H9 (cell line): ENCODE measurements at regions not wholly inside any gene's neighbourhood (a gene's known extent, or its start where the extent isn't known, plus 50 kb on each side); places are given as distances from the start of the nearest gene placed in this dataset.

Experiments used
- DNase-seq: peaks from one replicate; pipeline ENCODE4 v3.0.0-alpha.2; 2017
- H2AFZ ChIP-seq: one replicate; pipeline ENCODE4 v1.6.1; 2013; ENCODE audit warnings: mild to moderate bottlenecking, low read length, control low read depth, moderate library complexity
- H2AK5ac ChIP-seq: 2 replicates; pipeline ENCODE4 v1.6.1; 2013; ENCODE audit warnings: low read length, control low read depth, mixed read lengths; ENCODE audit not compliant: insufficient read length
- H2BK120ac ChIP-seq: one replicate; pipeline ENCODE4 v1.6.1; 2013; ENCODE audit warnings: low read depth, mild to moderate bottlenecking, low read length, control low read depth, inconsistent platforms; ENCODE audit not compliant: poor library complexity, severe bottlenecking
- H2BK12ac ChIP-seq: 2 replicates; pipeline ENCODE4 v1.6.1; 2013; ENCODE audit warnings: low read length, control low read depth, mixed read lengths, low read depth; ENCODE audit not compliant: insufficient read length
- H2BK15ac ChIP-seq: 2 replicates; pipeline ENCODE4 v1.6.1; 2013; ENCODE audit warnings: low read depth, low read length, control low read depth
- H2BK20ac ChIP-seq: one replicate; pipeline ENCODE4 v1.6.1; 2013; ENCODE audit warnings: low read depth, mild to moderate bottlenecking, low read length, control low read depth, inconsistent platforms; ENCODE audit not compliant: poor library complexity, severe bottlenecking
- H2BK5ac ChIP-seq: 2 replicates; pipeline ENCODE4 v1.6.1; 2013; ENCODE audit warnings: low read length, control low read depth, mixed read lengths; ENCODE audit not compliant: insufficient read length
- H3K14ac ChIP-seq: 2 replicates; pipeline ENCODE4 v1.6.1; 2013; ENCODE audit warnings: low read length, control low read depth; ENCODE audit not compliant: insufficient read depth
- H3K18ac ChIP-seq: 2 replicates; pipeline ENCODE4 v1.6.1; 2013; ENCODE audit warnings: low read depth, mild to moderate bottlenecking, mixed read lengths, low read length, control low read depth; ENCODE audit not compliant: insufficient read length
- H3K23ac ChIP-seq: 2 replicates; pipeline ENCODE4 v1.6.1; 2013; ENCODE audit warnings: low read length, control low read depth, mixed read lengths, low read depth; ENCODE audit not compliant: insufficient read length
- H3K23me2 ChIP-seq: 2 replicates; pipeline ENCODE4 v1.6.1; 2013; ENCODE audit warnings: low read depth, mild to moderate bottlenecking, mixed read lengths, low read length, control low read depth; ENCODE audit not compliant: insufficient read length, poor library complexity, severe bottlenecking
- H3K27ac ChIP-seq: 2 replicates; pipeline ENCODE4 v1.5.1; 2013; ENCODE audit warnings: low read length, control low read depth, mixed read lengths, low read depth; ENCODE audit not compliant: insufficient read length
- H3K27me3 ChIP-seq: 2 replicates; pipeline ENCODE4 v1.6.1; 2013; ENCODE audit warnings: low read length, control low read depth, inconsistent platforms; ENCODE audit not compliant: insufficient read depth
- H3K4ac ChIP-seq: 2 replicates; pipeline ENCODE4 v1.6.1; 2013; ENCODE audit warnings: low read depth, mild to moderate bottlenecking, control low read depth, inconsistent platforms, low read length, moderate library complexity
- H3K4me1 ChIP-seq: 2 replicates; pipeline ENCODE4 v1.6.1; 2013; ENCODE audit warnings: low read length, control low read depth, inconsistent platforms; ENCODE audit not compliant: insufficient read depth
- H3K4me2 ChIP-seq: 2 replicates; pipeline ENCODE4 v1.6.1; 2013; ENCODE audit warnings: low read length, control low read depth, mixed read lengths; ENCODE audit not compliant: insufficient read length, insufficient read depth
- H3K56ac ChIP-seq: 2 replicates; pipeline ENCODE4 v1.6.1; 2013; ENCODE audit warnings: low read depth, mild to moderate bottlenecking, mixed read lengths, low read length, control low read depth; ENCODE audit not compliant: insufficient read length
- H3K79me1 ChIP-seq: 2 replicates; pipeline ENCODE4 v1.6.1; 2013; ENCODE audit warnings: low read depth, mild to moderate bottlenecking, moderate library complexity, low read length, control low read depth, inconsistent platforms; ENCODE audit not compliant: insufficient read depth, poor library complexity, severe bottlenecking
- H3K79me2 ChIP-seq: 2 replicates; pipeline ENCODE4 v1.6.1; 2013; ENCODE audit warnings: low read length, control low read depth, inconsistent platforms; ENCODE audit not compliant: insufficient read depth
- H3K9ac ChIP-seq: 2 replicates; pipeline ENCODE4 v1.6.1; 2013; ENCODE audit warnings: low read length, control low read depth, mixed read lengths; ENCODE audit not compliant: insufficient read length; ENCODE audit errors: extremely low read depth
- H3K9me3 ChIP-seq: one replicate; pipeline ENCODE4 v1.6.1; 2013; ENCODE audit warnings: low read depth, low read length, inconsistent platforms; ENCODE audit not compliant: control insufficient read depth
- H3T11ph ChIP-seq: one replicate; pipeline ENCODE4 v1.6.1; 2013; ENCODE audit warnings: mild to moderate bottlenecking, low read length, control low read depth, inconsistent platforms
- H4K20me1 ChIP-seq: one replicate; pipeline ENCODE4 v1.6.1; 2013; ENCODE audit not compliant: control insufficient read depth, insufficient read length, insufficient read depth
- H4K5ac ChIP-seq: 2 replicates; pipeline ENCODE4 v1.6.1; 2013; ENCODE audit warnings: low read depth, mild to moderate bottlenecking, mixed read lengths, low read length, control low read depth; ENCODE audit not compliant: insufficient read length
- H4K8ac ChIP-seq: replicated peaks from 2 replicates; pipeline ENCODE4 v1.6.1; 2013; ENCODE audit warnings: low read length, control low read depth, mixed read lengths, low read depth; ENCODE audit not compliant: insufficient read length
- H4K91ac ChIP-seq: 2 replicates; pipeline ENCODE4 v1.6.1; 2013; ENCODE audit warnings: low read depth, mild to moderate bottlenecking, moderate library complexity, mixed read lengths, low read length, control low read depth; ENCODE audit not compliant: insufficient read length
- H3K27ac Mint-ChIP-seq, 3 experiments: 2 replicates in 2 of 3; 3 replicates in 1 of 3; pipeline ENCODE4 v1.8.0; 2020 to 2021; ENCODE audit warnings: mixed read lengths in 3 of 3, mild to moderate bottlenecking in 1 of 3, moderate library complexity in 1 of 3
- H3K27me3 Mint-ChIP-seq: 2 replicates; pipeline ENCODE4 v1.8.0; 2021; ENCODE audit warnings: low read depth, mild to moderate bottlenecking, moderate library complexity, mixed read lengths
- H3K36me3 Mint-ChIP-seq, 3 experiments: 2 replicates in 2 of 3; 3 replicates in 1 of 3; pipeline ENCODE4 v1.8.0; 2020 to 2021; ENCODE audit warnings: low read depth in 3 of 3, mixed read lengths in 3 of 3; ENCODE audit not compliant: insufficient read depth in 1 of 3
- H3K4me1 Mint-ChIP-seq, 2 experiments: 2 replicates each; pipeline ENCODE4 v1.8.0; 2020; ENCODE audit warnings: mixed read lengths in 2 of 2
- H3K4me3 Mint-ChIP-seq, 2 experiments: 2 replicates in 1 of 2; 3 replicates in 1 of 2; pipeline ENCODE4 v1.8.0; 2020 to 2021; ENCODE audit warnings: mild to moderate bottlenecking in 2 of 2, mixed read lengths in 2 of 2, moderate library complexity in 1 of 2
- H3K9me3 Mint-ChIP-seq, 2 experiments: 2 replicates in 1 of 2; 3 replicates in 1 of 2; pipeline ENCODE4 v1.8.0; 2020; ENCODE audit warnings: mild to moderate bottlenecking in 2 of 2, mixed read lengths in 2 of 2, moderate library complexity in 1 of 2
- WGBS: extraction: QIAGEN DNeasy Blood & Tissue Kit; methylation state at CpG from one replicate; pipeline ENCODE4 v1.1.7; 2013; ENCODE audit warnings: missing lambda C conversion rate, low lambda C conversion rate, mixed read lengths; ENCODE audit not compliant: insufficient read length; ENCODE audit errors: extremely low coverage; 5-methylcytosine and 5-hydroxymethylcytosine counted together
- TF ChIP-seq, protein P1 (sequence below): fragments of 200-600 bp; sonication (generic); conservative IDR thresholded peaks from 3 replicates; pipeline ENCODE4 v1.8.0; 2021; ENCODE audit warnings: antibody characterized with exemption, mild to moderate bottlenecking

DNA sequence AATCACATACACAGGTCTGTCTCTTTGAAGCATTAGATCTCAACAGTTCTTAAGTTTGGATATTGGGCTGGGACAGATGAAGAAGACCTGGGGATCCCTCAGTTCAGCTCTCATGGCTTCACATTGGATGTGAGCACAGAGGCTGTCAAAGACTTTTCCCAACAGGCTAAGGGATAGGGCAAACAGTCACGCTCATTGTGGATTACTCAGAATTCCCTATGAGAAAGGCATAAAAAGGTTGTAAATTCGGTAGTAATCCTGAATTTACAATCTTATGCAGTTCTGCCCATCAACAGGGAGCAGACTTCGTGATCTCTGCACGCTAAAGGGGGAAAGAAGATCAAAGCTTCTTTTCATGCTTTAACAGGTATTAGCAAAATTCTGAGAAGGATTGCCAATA is 448.4 kb downstream of the DAD1 start:
- Histone ChIP-seq H3K27ac (no peak overlapping the region), H2BK20ac (no peak overlapping the region), H2AK5ac (no peak overlapping the region), H2BK5ac (no peak overlapping the region), H4K20me1 (no peaks in the 10 kb centered on the region), H3K18ac (no peak overlapping the region), H2AFZ (no peak overlapping the region), H3K4me2 (no peak overlapping the region), H3K23me2 (no peaks in the 10 kb centered on the region), H3K4ac (no peak overlapping the region), H3K9me3 (no peaks in the 10 kb centered on the region), H3K56ac (no peak overlapping the region), H4K8ac (no peak overlapping the region), H3K79me2 (no peaks in the 10 kb centered on the region), H2BK120ac (no peak overlapping the region), H2BK15ac (no peak overlapping the region), H3K14ac (no peak overlapping the region), H2BK12ac (no peak overlapping the region), H3K27me3 (no peaks in the 10 kb centered on the region), H4K5ac (no peak overlapping the region), H3K9ac (no peak overlapping the region), H4K91ac (no peak overlapping the region), H3K23ac (no peak overlapping the region), H3T11ph (no peak overlapping the region), H3K4me1 (no peaks in the 10 kb centered on the region), H3K79me1 (no peaks in the 10 kb centered on the region)
- peaks cover 4% of the 10 kb centered on the region for H3K27me3 Mint-ChIP-seq
- no CpG with 5 or more reads among the region's 4 CpGs for WGBS
- H3K9me3 Mint-ChIP-seq = peaks cover 2 to 6% of the 10 kb centered on the region in 2 experiments; a peak in 4 of 5 replicates
- H3K4me1 Mint-ChIP-seq = no peaks in the 10 kb centered on the region
- H3K36me3 Mint-ChIP-seq = peaks cover 0 to 3% (median 0%) of the 10 kb centered on the region in 3 experiments; a peak in 2 of 7 replicates
- no peak overlapping the region for H3K4me3 Mint-ChIP-seq
- no peak overlapping the region for H3K27ac Mint-ChIP-seq
- DNase-seq = no peak
- TF ChIP-seq, protein P1, sequence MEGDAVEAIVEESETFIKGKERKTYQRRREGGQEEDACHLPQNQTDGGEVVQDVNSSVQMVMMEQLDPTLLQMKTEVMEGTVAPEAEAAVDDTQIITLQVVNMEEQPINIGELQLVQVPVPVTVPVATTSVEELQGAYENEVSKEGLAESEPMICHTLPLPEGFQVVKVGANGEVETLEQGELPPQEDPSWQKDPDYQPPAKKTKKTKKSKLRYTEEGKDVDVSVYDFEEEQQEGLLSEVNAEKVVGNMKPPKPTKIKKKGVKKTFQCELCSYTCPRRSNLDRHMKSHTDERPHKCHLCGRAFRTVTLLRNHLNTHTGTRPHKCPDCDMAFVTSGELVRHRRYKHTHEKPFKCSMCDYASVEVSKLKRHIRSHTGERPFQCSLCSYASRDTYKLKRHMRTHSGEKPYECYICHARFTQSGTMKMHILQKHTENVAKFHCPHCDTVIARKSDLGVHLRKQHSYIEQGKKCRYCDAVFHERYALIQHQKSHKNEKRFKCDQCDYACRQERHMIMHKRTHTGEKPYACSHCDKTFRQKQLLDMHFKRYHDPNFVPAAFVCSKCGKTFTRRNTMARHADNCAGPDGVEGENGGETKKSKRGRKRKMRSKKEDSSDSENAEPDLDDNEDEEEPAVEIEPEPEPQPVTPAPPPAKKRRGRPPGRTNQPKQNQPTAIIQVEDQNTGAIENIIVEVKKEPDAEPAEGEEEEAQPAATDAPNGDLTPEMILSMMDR = no peak
